Mesodermal cell (in vitro differentiated cells): ENCODE measurements at regions not wholly inside any gene's neighbourhood (a gene's known extent, or its start where the extent isn't known, plus 50 kb on each side); places are given as distances from the start of the nearest gene placed in this dataset.

Experiments
- H3K27ac ChIP-seq: 2 replicates; pipeline ENCODE4 v1.7.0; 2013; ENCODE audit warnings: mild to moderate bottlenecking, low read depth, low read length, moderate library complexity; ENCODE audit not compliant: severe bottlenecking
- H3K36me3 ChIP-seq: 2 replicates; pipeline ENCODE4 v1.7.1; 2013; ENCODE audit warnings: mild to moderate bottlenecking, low read length, moderate library complexity; ENCODE audit not compliant: control insufficient read depth, insufficient read depth
- H3K4me1 ChIP-seq: one replicate; pipeline ENCODE4 v1.7.1; 2013; ENCODE audit warnings: mild to moderate bottlenecking, low read length; ENCODE audit not compliant: insufficient read depth, control insufficient read depth, poor library complexity, severe bottlenecking
- H3K4me3 ChIP-seq: 2 replicates; pipeline ENCODE4 v1.7.0; 2013; ENCODE audit warnings: low read length, control low read depth, mild to moderate bottlenecking; ENCODE audit not compliant: insufficient read depth, poor library complexity, severe bottlenecking; ENCODE audit errors: extremely low read depth
- H3K9me3 ChIP-seq: 2 replicates; pipeline ENCODE4 v1.7.1; 2013; ENCODE audit warnings: mild to moderate bottlenecking, low read length, moderate library complexity; ENCODE audit not compliant: control insufficient read depth
- WGBS, 2 experiments: methylation state at CpG; one replicate each; pipeline ENCODE4 v1.1.5; 2013; ENCODE audit warnings: missing lambda C conversion rate in 2 of 2; ENCODE audit not compliant: insufficient coverage in 2 of 2; 5-methylcytosine and 5-hydroxymethylcytosine counted together

- 67 to 75% methylated on average over 5 to 6 of the region's 7 CpGs for WGBS, 2 experiments
- H3K4me1 ChIP-seq = no peaks in the 10 kb centered on the region
- no peak overlapping the region for H3K4me3 ChIP-seq
- H3K36me3 ChIP-seq = no peaks in the 10 kb centered on the region
- H3K27ac ChIP-seq = no peak overlapping the region
- no peaks in the 10 kb centered on the region for H3K9me3 ChIP-seq
Observed at GRCh38 chr12:127588249-127588648, 678.7 kb upstream of the TMEM132C start.

- Histone ChIP-seq H3K36me3 (no peaks in the 10 kb centered on the region), H3K9me3 (no peaks in the 10 kb centered on the region), H3K27ac (no peak overlapping the region), H3K4me3 (no peak overlapping the region), H3K4me1 (peaks cover 4% of the 10 kb centered on the region)
- 100% methylated on average over 1 of the region's 1 CpG; no CpG with 5 or more reads in 1 of the 2 experiments for WGBS, 2 experiments
Observed at GRCh38 chr12:127589541-127589940, 677.4 kb upstream of the TMEM132C start.

- Histone ChIP-seq H3K4me1 (peaks cover 6% of the 10 kb centered on the region), H3K4me3 (no peak overlapping the region), H3K9me3 (no peaks in the 10 kb centered on the region), H3K36me3 (no peaks in the 10 kb centered on the region), H3K27ac (no peak overlapping the region)
- 84 to 87% methylated on average over 3 to 4 of the region's 4 CpGs for WGBS, 2 experiments
Observed at GRCh38 chr12:127590868-127591267, 676.1 kb upstream of the TMEM132C start.

GRCh38 chr12:127592245-127592644 is 674.7 kb upstream of the TMEM132C start:
- H3K36me3 ChIP-seq = no peaks in the 10 kb centered on the region
- H3K9me3 ChIP-seq = no peaks in the 10 kb centered on the region
- WGBS, 2 experiments = 44 to 66% methylated on average over 2 to 5 of the region's 5 CpGs
- H3K4me1 ChIP-seq = peaks cover 6% of the 10 kb centered on the region
- H3K4me3 ChIP-seq = no peak overlapping the region
- H3K27ac ChIP-seq = no peak overlapping the region

- H3K36me3 ChIP-seq = no peaks in the 10 kb centered on the region
- H3K27ac ChIP-seq = no peak overlapping the region
- H3K9me3 ChIP-seq = no peaks in the 10 kb centered on the region
- no peak overlapping the region for H3K4me3 ChIP-seq
- WGBS, 2 experiments = 0% methylated on average over 1 to 2 of the region's 6 CpGs
- H3K4me1 ChIP-seq = peaks cover 6% of the 10 kb centered on the region
Observed at GRCh38 chr12:127594351-127594970, 672.5 kb upstream of the TMEM132C start.

- Histone ChIP-seq H3K4me3 (no peak overlapping the region), H3K27ac (no peak overlapping the region), H3K36me3 (no peaks in the 10 kb centered on the region), H3K4me1 (peaks cover 6% of the 10 kb centered on the region), H3K9me3 (no peaks in the 10 kb centered on the region)
- WGBS, 2 experiments = 93 to 100% methylated on average over 1 to 3 of the region's 4 CpGs
Observed at GRCh38 chr12:127595506-127595905, 671.5 kb upstream of the TMEM132C start.

- H3K36me3 ChIP-seq = no peaks in the 10 kb centered on the region
- no peaks in the 10 kb centered on the region for H3K9me3 ChIP-seq
- 93 to 94% methylated on average over 2 to 3 of the region's 4 CpGs for WGBS, 2 experiments
- no peak overlapping the region for H3K27ac ChIP-seq
- H3K4me1 ChIP-seq = peaks cover 6% of the 10 kb centered on the region
- no peak overlapping the region for H3K4me3 ChIP-seq
Observed at GRCh38 chr12:127596891-127597290, 670.1 kb upstream of the TMEM132C start.

- Histone ChIP-seq H3K36me3 (no peaks in the 10 kb centered on the region), H3K4me3 (no peak overlapping the region), H3K4me1 (peaks cover 4% of the 10 kb centered on the region), H3K27ac (no peak overlapping the region), H3K9me3 (no peaks in the 10 kb centered on the region)
- WGBS, 2 experiments = 84% methylated on average over 4 of the region's 7 CpGs; no CpG with 5 or more reads in 1 of the 2 experiments
Observed at GRCh38 chr12:127599436-127599835, 667.5 kb upstream of the TMEM132C start.

- Histone ChIP-seq H3K4me3 (no peak overlapping the region), H3K4me1 (no peaks in the 10 kb centered on the region), H3K27ac (no peak overlapping the region), H3K36me3 (no peaks in the 10 kb centered on the region), H3K9me3 (no peaks in the 10 kb centered on the region)
- WGBS, 2 experiments = 63% methylated on average over 2 of the region's 3 CpGs; no CpG with 5 or more reads in 1 of the 2 experiments
Observed at GRCh38 chr12:127600211-127600610, 666.8 kb upstream of the TMEM132C start.

- H3K27ac ChIP-seq = no peak overlapping the region
- H3K36me3 ChIP-seq = no peaks in the 10 kb centered on the region
- no peak overlapping the region for H3K4me3 ChIP-seq
- H3K4me1 ChIP-seq = no peaks in the 10 kb centered on the region
- no peaks in the 10 kb centered on the region for H3K9me3 ChIP-seq
- WGBS, 2 experiments = 100% methylated on average over 2 of the region's 3 CpGs; no CpG with 5 or more reads in 1 of the 2 experiments
Observed at GRCh38 chr12:127606476-127607015, 660.4 kb upstream of the TMEM132C start.

GRCh38 chr12:127607146-127607725 is 659.7 kb upstream of the TMEM132C start:
- Histone ChIP-seq H3K4me1 (no peaks in the 10 kb centered on the region), H3K4me3 (no peak overlapping the region), H3K36me3 (no peaks in the 10 kb centered on the region), H3K27ac (no peak overlapping the region), H3K9me3 (no peaks in the 10 kb centered on the region)
- 62 to 72% methylated on average over 5 to 6 of the region's 7 CpGs for WGBS, 2 experiments
